OCI-LY1 (cell line): ENCODE measurements at regions not wholly inside any gene's neighbourhood (a gene's known extent, or its start where the extent isn't known, plus 50 kb on each side); places are given as distances from the start of the nearest gene placed in this dataset.
"Not testable (repeated sequence)": the region's sequence is repeated elsewhere in the genome, so short reads cannot be mapped to it uniquely, and the experiment has no call there.

Source experiments
- H2AFZ ChIP-seq: fragments of 200-600 bp; sonication (generic), shearing (Covaris generic); 2 replicates; pipeline ENCODE4 v1.6.0; 2014; ENCODE audit warnings: antibody characterized with exemption, mild to moderate bottlenecking, low read length
- H3F3A ChIP-seq: fragments of 200-600 bp; sonication (generic), shearing (Covaris generic); 2 replicates; pipeline ENCODE4 v1.6.0; 2014; ENCODE audit warnings: mild to moderate bottlenecking, antibody characterized with exemption, low read length, moderate library complexity; ENCODE audit not compliant: insufficient read depth
- H3K27ac ChIP-seq: fragments of 200-600 bp; sonication (generic); 2 replicates; pipeline ENCODE4 v1.5.1; 2014; ENCODE audit warnings: low read length, mixed run types, mild to moderate bottlenecking, low read depth; ENCODE audit not compliant: poor library complexity, severe bottlenecking
- H3K27me3 ChIP-seq: fragments of 200-600 bp; sonication (generic); 2 replicates; pipeline ENCODE4 v1.6.0; 2014; ENCODE audit warnings: antibody characterized with exemption, mild to moderate bottlenecking, low read length, moderate library complexity; ENCODE audit not compliant: insufficient read depth
- H3K36me3 ChIP-seq: fragments of 200-600 bp; sonication (generic); 2 replicates; pipeline ENCODE4 v1.6.1; 2014; ENCODE audit warnings: mild to moderate bottlenecking, antibody characterized with exemption, low read length, moderate library complexity, mixed read lengths; ENCODE audit not compliant: insufficient read depth
- H3K4me1 ChIP-seq: fragments of 200-600 bp; sonication (generic); 2 replicates; pipeline ENCODE4 v1.5.1; 2014; ENCODE audit warnings: mild to moderate bottlenecking, low read length, moderate library complexity; ENCODE audit not compliant: insufficient read depth, severe bottlenecking
- H3K4me2 ChIP-seq: fragments of 200-600 bp; sonication (generic), shearing (Covaris generic); 2 replicates; pipeline ENCODE4 v1.6.1; 2014; ENCODE audit warnings: low read length
- H3K4me3 ChIP-seq: fragments of 200-600 bp; sonication (generic); 2 replicates; pipeline ENCODE4 v1.5.1; 2014; ENCODE audit warnings: low read length, low read depth, mild to moderate bottlenecking, mixed read lengths; ENCODE audit not compliant: poor library complexity, severe bottlenecking
- H3K79me2 ChIP-seq: fragments of 200-600 bp; shearing (Covaris generic); 2 replicates; pipeline ENCODE4 v1.6.1; 2016; ENCODE audit warnings: mixed run types, low read length, mixed read lengths; ENCODE audit not compliant: insufficient read depth
- H3K9ac ChIP-seq: fragments of 200-600 bp; sonication (generic), shearing (Covaris generic); 2 replicates; pipeline ENCODE4 v1.6.1; 2014; ENCODE audit warnings: mild to moderate bottlenecking, low read length, mixed read lengths
- H3K9me2 ChIP-seq: fragments of 200-600 bp; sonication (generic), shearing (Covaris generic); 2 replicates; pipeline ENCODE4 v1.6.1; 2014; ENCODE audit warnings: low read depth, mild to moderate bottlenecking, low read length, mixed read lengths
- H3K9me3 ChIP-seq: fragments of 200-600 bp; shearing (Covaris generic); 2 replicates; pipeline ENCODE4 v1.6.1; 2014; ENCODE audit warnings: low read length, mixed read lengths
- H4K20me1 ChIP-seq: fragments of 200-600 bp; sonication (generic), shearing (Covaris generic); 2 replicates; pipeline ENCODE4 v1.6.0; 2016; ENCODE audit warnings: mild to moderate bottlenecking, low read length; ENCODE audit not compliant: insufficient read depth
- EZH2 ChIP-seq: fragments of 200-600 bp; sonication (generic), shearing (Covaris generic); IDR thresholded peaks from 2 replicates; pipeline ENCODE4 v1.8.0; 2017; ENCODE audit warnings: borderline replicate concordance, mixed run types, mild to moderate bottlenecking, antibody characterized with exemption, low read length, moderate library complexity, mixed read lengths
- TF ChIP-seq, protein P1 (sequence below): fragments of 200-600 bp; sonication (generic), shearing (Covaris generic); IDR thresholded peaks from 2 replicates; pipeline ENCODE4 v1.5.1; 2017; ENCODE audit warnings: mild to moderate bottlenecking, antibody characterized with exemption, low read length, moderate library complexity, mixed read lengths

- H2AFZ ChIP-seq: no peak overlapping the region
- no peak overlapping the region for H3K4me2 ChIP-seq
- no peaks in the 10 kb centered on the region for H3K9me3 ChIP-seq
- TF ChIP-seq EZH2: no peak
- TF ChIP-seq, protein P1, sequence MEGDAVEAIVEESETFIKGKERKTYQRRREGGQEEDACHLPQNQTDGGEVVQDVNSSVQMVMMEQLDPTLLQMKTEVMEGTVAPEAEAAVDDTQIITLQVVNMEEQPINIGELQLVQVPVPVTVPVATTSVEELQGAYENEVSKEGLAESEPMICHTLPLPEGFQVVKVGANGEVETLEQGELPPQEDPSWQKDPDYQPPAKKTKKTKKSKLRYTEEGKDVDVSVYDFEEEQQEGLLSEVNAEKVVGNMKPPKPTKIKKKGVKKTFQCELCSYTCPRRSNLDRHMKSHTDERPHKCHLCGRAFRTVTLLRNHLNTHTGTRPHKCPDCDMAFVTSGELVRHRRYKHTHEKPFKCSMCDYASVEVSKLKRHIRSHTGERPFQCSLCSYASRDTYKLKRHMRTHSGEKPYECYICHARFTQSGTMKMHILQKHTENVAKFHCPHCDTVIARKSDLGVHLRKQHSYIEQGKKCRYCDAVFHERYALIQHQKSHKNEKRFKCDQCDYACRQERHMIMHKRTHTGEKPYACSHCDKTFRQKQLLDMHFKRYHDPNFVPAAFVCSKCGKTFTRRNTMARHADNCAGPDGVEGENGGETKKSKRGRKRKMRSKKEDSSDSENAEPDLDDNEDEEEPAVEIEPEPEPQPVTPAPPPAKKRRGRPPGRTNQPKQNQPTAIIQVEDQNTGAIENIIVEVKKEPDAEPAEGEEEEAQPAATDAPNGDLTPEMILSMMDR: no peak
- no peaks in the 10 kb centered on the region for H3K27me3 ChIP-seq
- no peaks in the 10 kb centered on the region for H4K20me1 ChIP-seq
- H3K36me3 ChIP-seq: no peaks in the 10 kb centered on the region
- H3K9me2 ChIP-seq: no peaks in the 10 kb centered on the region
- H3K4me1 ChIP-seq: no peaks in the 10 kb centered on the region
- no peak overlapping the region for H3K9ac ChIP-seq
- H3K79me2 ChIP-seq: no peaks in the 10 kb centered on the region
- H3K27ac ChIP-seq: no peak overlapping the region
- H3F3A ChIP-seq: no peaks in the 10 kb centered on the region
- H3K4me3 ChIP-seq: no peak overlapping the region
These were observed 502.7 kb upstream of the SMIM31 start for GRCh38 chr4:164251257-164251656.

DNA sequence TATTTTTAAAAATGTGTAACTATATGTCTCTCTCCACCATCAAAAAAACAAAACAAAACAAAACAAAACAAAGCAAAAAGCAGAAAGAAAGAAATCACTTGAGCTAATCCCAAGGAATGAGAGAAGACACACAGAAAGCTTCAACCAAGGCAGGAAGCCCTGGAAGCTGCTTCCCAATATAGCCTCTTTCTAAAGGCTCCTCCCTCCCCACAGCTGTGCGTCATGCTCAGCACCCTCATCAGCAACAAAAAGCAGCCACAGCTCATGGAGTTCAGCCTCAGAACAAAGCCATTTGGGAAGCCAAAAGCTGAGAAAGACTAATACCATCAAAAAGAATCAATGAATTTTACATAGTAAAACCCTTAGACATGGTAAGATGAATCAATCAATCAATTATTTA is 501.6 kb upstream of the SMIM31 start:
- no peak overlapping the region for H2AFZ ChIP-seq
- no peak overlapping the region for H3K4me2 ChIP-seq
- no peaks in the 10 kb centered on the region for H3K4me1 ChIP-seq
- H3K9me3 ChIP-seq: no peaks in the 10 kb centered on the region
- H3K27ac ChIP-seq: no peak overlapping the region
- no peaks in the 10 kb centered on the region for H3K79me2 ChIP-seq
- no peaks in the 10 kb centered on the region for H3K27me3 ChIP-seq
- TF ChIP-seq EZH2: no peak
- TF ChIP-seq, protein P1: no peak
- H3F3A ChIP-seq: no peaks in the 10 kb centered on the region
- no peak overlapping the region for H3K4me3 ChIP-seq
- H4K20me1 ChIP-seq: no peaks in the 10 kb centered on the region
- no peak overlapping the region for H3K9ac ChIP-seq
- no peaks in the 10 kb centered on the region for H3K36me3 ChIP-seq
- no peaks in the 10 kb centered on the region for H3K9me2 ChIP-seq

GRCh38 chr4:164261831-164262230 is 492.1 kb upstream of the SMIM31 start:
- no peak overlapping the region for H2AFZ ChIP-seq
- TF ChIP-seq, protein P1: no peak
- no peak for TF ChIP-seq EZH2
- H4K20me1 ChIP-seq: no peaks in the 10 kb centered on the region
- no peaks in the 10 kb centered on the region for H3F3A ChIP-seq
- H3K27ac ChIP-seq: no peak overlapping the region
- no peaks in the 10 kb centered on the region for H3K9me3 ChIP-seq
- no peak overlapping the region for H3K4me3 ChIP-seq
- H3K9ac ChIP-seq: no peak overlapping the region
- no peaks in the 10 kb centered on the region for H3K4me1 ChIP-seq
- no peak overlapping the region for H3K4me2 ChIP-seq
- no peaks in the 10 kb centered on the region for H3K36me3 ChIP-seq
- H3K79me2 ChIP-seq: no peaks in the 10 kb centered on the region
- no peaks in the 10 kb centered on the region for H3K9me2 ChIP-seq
- H3K27me3 ChIP-seq: no peaks in the 10 kb centered on the region

DNA sequence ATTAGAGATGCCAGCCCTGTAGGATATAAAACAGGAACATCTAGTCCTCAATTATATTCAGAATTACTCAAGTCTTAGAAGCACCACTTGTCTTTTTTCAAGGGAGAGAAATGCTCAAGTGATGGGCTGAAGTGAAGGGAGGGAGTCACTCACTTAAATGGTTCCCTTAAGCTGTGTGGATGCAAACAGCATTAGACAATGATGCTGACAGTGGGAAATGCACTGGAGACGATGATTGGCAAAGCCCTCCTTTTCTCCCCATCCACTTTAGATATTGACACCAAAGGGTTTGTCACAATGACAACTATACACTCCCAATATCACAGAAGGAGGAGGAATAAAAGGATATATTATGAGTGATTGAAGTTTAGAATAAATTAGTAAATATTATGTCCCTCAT is 491.4 kb upstream of the SMIM31 start:
- not testable (repeated sequence) for H3K4me2 ChIP-seq, H3K27ac ChIP-seq, H3F3A ChIP-seq, H3K4me3 ChIP-seq, H3K9me2 ChIP-seq, H3K4me1 ChIP-seq, H3K27me3 ChIP-seq, H3K9ac ChIP-seq, H3K79me2 ChIP-seq, H3K36me3 ChIP-seq, H2AFZ ChIP-seq, H3K9me3 ChIP-seq, H4K20me1 ChIP-seq

- not testable (repeated sequence) for H3K4me1 ChIP-seq, H3K36me3 ChIP-seq, H3F3A ChIP-seq, H4K20me1 ChIP-seq, H3K27ac ChIP-seq, H3K9me3 ChIP-seq, H3K27me3 ChIP-seq, H3K79me2 ChIP-seq, H3K9me2 ChIP-seq, H3K4me3 ChIP-seq, H3K4me2 ChIP-seq, H3K9ac ChIP-seq, H2AFZ ChIP-seq
These were observed 476.5 kb upstream of the SMIM31 start for GRCh38 chr4:164277414-164277813.
